ENCODE measurements at regions not wholly inside any gene's neighbourhood (a gene's known extent, or its start where the extent isn't known, plus 50 kb on each side); places are given as distances from the start of the nearest gene placed in this dataset.
"Not testable (repeated sequence)": the region's sequence is repeated elsewhere in the genome, so short reads cannot be mapped to it uniquely, and the experiment has no call there.

DNA sequence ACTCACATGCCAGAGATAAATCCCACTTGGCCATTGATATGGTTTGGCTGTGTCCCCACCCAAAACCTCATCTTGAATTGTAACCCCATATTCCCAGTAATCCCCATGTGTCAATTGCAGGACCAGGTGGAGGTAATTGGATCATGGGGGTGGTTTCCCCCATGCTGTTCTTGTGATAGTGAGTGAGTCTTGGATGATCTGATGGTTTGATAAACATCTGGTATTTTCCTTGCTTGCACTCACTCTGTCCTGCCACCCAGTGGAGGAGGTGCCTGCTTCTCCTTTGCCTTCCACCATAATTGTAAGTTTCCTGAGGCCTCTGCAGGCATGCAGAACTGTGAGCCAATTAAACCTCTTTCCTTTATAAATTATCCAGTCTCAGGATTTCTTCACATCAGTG is 50.4 kb upstream of the B3GAT2 start:
- H3K27me3 ChIP-seq; H4K20me1 ChIP-seq (ENCODE audit: insufficient read depth, poor library complexity, severe bottlenecking): not testable (repeated sequence)

DNA sequence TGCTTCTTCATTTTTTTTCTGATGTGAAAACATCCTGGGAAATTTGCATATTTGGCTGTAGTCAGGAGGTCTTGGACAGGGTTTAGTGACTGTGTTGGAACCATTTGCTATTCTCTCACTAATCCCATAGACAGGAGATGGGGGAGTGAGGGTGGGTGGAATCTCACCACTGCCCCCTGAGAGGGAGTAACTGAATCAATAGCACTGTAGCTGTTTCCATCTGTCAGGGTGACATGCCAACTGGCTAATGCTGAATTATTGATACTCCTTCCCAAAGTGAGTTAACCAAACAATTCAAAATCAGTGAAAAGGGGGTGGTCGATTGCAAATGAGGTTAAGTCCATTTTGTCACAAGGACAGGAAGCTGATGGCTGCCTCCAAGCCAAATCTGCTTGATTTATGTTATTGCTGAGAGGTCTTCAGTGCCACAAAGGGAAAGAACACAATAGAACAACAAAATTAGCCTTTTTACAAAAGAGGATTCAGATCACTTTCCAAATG is 55.1 kb upstream of the B3GAT2 start:
- H3K79me2 ChIP-seq = no peaks in the 10 kb centered on the region
- no peak for DNase-seq (ENCODE audit: low spot score)
- H3K4me1 ChIP-seq (ENCODE audit: insufficient read depth) = no peaks in the 10 kb centered on the region
- H3K4me2 ChIP-seq = no peak overlapping the region
- no peaks in the 10 kb centered on the region for H4K20me1 ChIP-seq (ENCODE audit: insufficient read depth, poor library complexity, severe bottlenecking)
- H2AFZ ChIP-seq = no peak overlapping the region
- no peaks in the 10 kb centered on the region for H3K36me3 ChIP-seq (replicated peaks; ENCODE audit: insufficient read depth, low read depth)
- H3K27ac ChIP-seq = no peak overlapping the region
- no peak for TF ChIP-seq EZH2 (IDR thresholded peaks at IDR 0.05; ENCODE audit: borderline replicate concordance)
- TF ChIP-seq EZH2phosphoT487 (IDR thresholded peaks at IDR 0.05; ENCODE audit: low read depth, severe bottlenecking, unreplicated experiment) = no peak
- TF ChIP-seq, protein P1, sequence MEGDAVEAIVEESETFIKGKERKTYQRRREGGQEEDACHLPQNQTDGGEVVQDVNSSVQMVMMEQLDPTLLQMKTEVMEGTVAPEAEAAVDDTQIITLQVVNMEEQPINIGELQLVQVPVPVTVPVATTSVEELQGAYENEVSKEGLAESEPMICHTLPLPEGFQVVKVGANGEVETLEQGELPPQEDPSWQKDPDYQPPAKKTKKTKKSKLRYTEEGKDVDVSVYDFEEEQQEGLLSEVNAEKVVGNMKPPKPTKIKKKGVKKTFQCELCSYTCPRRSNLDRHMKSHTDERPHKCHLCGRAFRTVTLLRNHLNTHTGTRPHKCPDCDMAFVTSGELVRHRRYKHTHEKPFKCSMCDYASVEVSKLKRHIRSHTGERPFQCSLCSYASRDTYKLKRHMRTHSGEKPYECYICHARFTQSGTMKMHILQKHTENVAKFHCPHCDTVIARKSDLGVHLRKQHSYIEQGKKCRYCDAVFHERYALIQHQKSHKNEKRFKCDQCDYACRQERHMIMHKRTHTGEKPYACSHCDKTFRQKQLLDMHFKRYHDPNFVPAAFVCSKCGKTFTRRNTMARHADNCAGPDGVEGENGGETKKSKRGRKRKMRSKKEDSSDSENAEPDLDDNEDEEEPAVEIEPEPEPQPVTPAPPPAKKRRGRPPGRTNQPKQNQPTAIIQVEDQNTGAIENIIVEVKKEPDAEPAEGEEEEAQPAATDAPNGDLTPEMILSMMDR (IDR thresholded peaks at IDR 0.05; ENCODE audit: poor library complexity) = no peak
- H3K9me2 ChIP-seq (replicated peaks; ENCODE audit: insufficient read depth) = no peaks in the 10 kb centered on the region
- no peaks in the 10 kb centered on the region for H3K9me3 ChIP-seq (ENCODE audit: low read depth)
- no peaks in the 10 kb centered on the region for H3K27me3 ChIP-seq
- H3K4me3 ChIP-seq = no peak overlapping the region
- WGBS (ENCODE audit: low lambda C conversion rate, missing lambda C conversion rate) = 50% methylated on average over 1 of the region's 1 CpG

More for the DNA sequence above, 50.4 kb upstream of the B3GAT2 start:
- not testable (repeated sequence) for H3K79me2 ChIP-seq; H3K4me2 ChIP-seq; H2AFZ ChIP-seq; H3K9me3 ChIP-seq (ENCODE audit: low read depth); H3K36me3 ChIP-seq (replicated peaks; ENCODE audit: insufficient read depth, low read depth); H3K4me3 ChIP-seq; H3K27ac ChIP-seq; DNase-seq (ENCODE audit: low spot score); H3K4me1 ChIP-seq (ENCODE audit: insufficient read depth); H3K9me2 ChIP-seq (replicated peaks; ENCODE audit: insufficient read depth)

DNA sequence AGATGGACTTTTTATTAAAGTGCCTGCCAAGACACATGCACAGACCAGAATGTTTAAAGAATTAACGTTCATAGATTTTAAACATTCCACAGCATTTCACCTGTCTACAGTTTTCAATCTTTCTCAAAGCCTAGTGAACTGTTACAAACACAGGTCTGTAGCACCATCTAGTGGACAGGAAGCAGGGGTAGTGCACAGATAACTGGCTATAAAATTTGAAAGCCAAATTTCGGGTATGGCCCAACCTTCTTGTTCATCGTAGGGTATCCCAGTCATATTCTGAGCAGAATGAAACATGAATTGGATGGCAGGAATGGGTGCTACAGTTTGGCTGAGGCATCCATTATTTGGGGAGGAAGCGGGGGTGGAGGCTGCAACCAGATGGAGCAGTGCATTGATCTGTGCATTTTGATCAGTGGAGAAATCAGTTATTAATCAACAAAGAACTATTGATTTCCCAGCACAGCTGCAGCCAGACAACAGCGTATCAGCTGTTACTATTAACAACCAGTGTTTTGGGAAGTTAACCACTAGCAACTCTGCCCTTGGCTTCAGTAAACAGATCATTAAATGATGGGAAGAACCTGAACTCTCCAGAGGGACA is 56.1 kb upstream of the B3GAT2 start:
- Histone ChIP-seq H3K27ac (no peak overlapping the region), H3K9me2 (replicated peaks; ENCODE audit: insufficient read depth) (no peaks in the 10 kb centered on the region), H3K27me3 (no peaks in the 10 kb centered on the region), H3K4me2 (no peak overlapping the region), H3K79me2 (no peaks in the 10 kb centered on the region), H3K9me3 (ENCODE audit: low read depth) (no peaks in the 10 kb centered on the region), H3K4me3 (no peak overlapping the region), H2AFZ (no peak overlapping the region), H4K20me1 (ENCODE audit: insufficient read depth, poor library complexity, severe bottlenecking) (no peaks in the 10 kb centered on the region), H3K36me3 (replicated peaks; ENCODE audit: insufficient read depth, low read depth) (no peaks in the 10 kb centered on the region), H3K4me1 (ENCODE audit: insufficient read depth) (no peaks in the 10 kb centered on the region)
- peak; percentile 70 for DNase-seq (ENCODE audit: low spot score)
- TF ChIP-seq EZH2 (IDR thresholded peaks at IDR 0.05; ENCODE audit: borderline replicate concordance) (no peak), EZH2phosphoT487 (IDR thresholded peaks at IDR 0.05; ENCODE audit: low read depth, severe bottlenecking, unreplicated experiment) (no peak)
- TF ChIP-seq, protein P1 (IDR thresholded peaks at IDR 0.05; ENCODE audit: poor library complexity) = peak; percentile 91
- 37% methylated on average over 5 of the region's 5 CpGs for WGBS (ENCODE audit: low lambda C conversion rate, missing lambda C conversion rate)

DNA sequence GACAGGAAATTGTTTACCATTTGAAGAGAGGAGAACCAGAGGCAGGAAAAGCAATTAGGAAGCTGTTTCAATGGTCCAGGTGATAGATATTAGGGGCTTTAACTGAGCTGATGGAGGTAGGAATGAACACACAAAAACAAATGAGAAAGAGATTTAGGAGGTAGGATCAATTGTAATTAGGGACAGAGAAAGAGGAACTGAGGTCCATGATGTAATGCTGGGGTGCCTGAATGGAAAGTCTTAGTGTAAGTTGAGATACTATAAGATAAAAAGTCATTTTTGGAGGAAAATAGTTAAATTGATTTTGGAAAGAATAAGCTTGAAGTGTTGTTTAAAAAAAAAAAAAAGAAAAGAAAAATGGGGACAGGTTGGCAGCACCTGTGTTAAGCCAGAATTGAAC is 58.5 kb upstream of the B3GAT2 start:
- Histone ChIP-seq H3K9me3 (ENCODE audit: low read depth) (no peaks in the 10 kb centered on the region), H3K4me3 (no peak overlapping the region), H4K20me1 (ENCODE audit: insufficient read depth, poor library complexity, severe bottlenecking) (no peaks in the 10 kb centered on the region), H2AFZ (no peak overlapping the region), H3K36me3 (replicated peaks; ENCODE audit: insufficient read depth, low read depth) (no peaks in the 10 kb centered on the region), H3K27me3 (no peaks in the 10 kb centered on the region), H3K27ac (no peak overlapping the region), H3K79me2 (no peaks in the 10 kb centered on the region), H3K9me2 (replicated peaks; ENCODE audit: insufficient read depth) (no peaks in the 10 kb centered on the region), H3K4me2 (no peak overlapping the region), H3K4me1 (ENCODE audit: insufficient read depth) (no peaks in the 10 kb centered on the region)
- DNase-seq (ENCODE audit: low spot score) = no peak
- TF ChIP-seq EZH2phosphoT487 (IDR thresholded peaks at IDR 0.05; ENCODE audit: low read depth, severe bottlenecking, unreplicated experiment) (no peak), EZH2 (IDR thresholded peaks at IDR 0.05; ENCODE audit: borderline replicate concordance) (no peak)
- TF ChIP-seq, protein P1 (IDR thresholded peaks at IDR 0.05; ENCODE audit: poor library complexity) = no peak

Data from hepatocyte (in vitro differentiated cells).